GM13977 (cell line): ENCODE measurements at regions not wholly inside any gene's neighbourhood (a gene's known extent, or its start where the extent isn't known, plus 50 kb on each side); places are given as distances from the start of the nearest gene placed in this dataset.

ENCODE experiments used
- DNase-seq: peaks from one replicate; pipeline ENCODE4 v3.0.0; 2012; ENCODE audit warnings: low spot score
- CTCF ChIP-seq: IDR thresholded peaks from 2 replicates; pipeline ENCODE4 v1.5.1; 2012; ENCODE audit warnings: mild to moderate bottlenecking, control low read depth; ENCODE audit not compliant: insufficient read depth; ENCODE audit errors: extremely low read depth, missing control alignments
- in situ Hi-C: fragments of 300-500 bp; cut with MboI; formaldehyde crosslinking; loops from one replicate; pipeline ENCODE4 v1.12.0; 2022; ENCODE audit warnings: low sequenced_read_pairs, low pct_unique_long_range_greater_than_20kb, mixed read lengths, inconsistent platforms; ENCODE audit not compliant: unreplicated experiment

- in situ Hi-C loops = no loop called here
- no peak for TF ChIP-seq CTCF
- DNase-seq = no peak
These were observed 732.2 kb downstream of the HDGFL1 start for GRCh38 chr6:23301556-23301955.

- in situ Hi-C loops = no loop called here
- no peak for TF ChIP-seq CTCF
- no peak for DNase-seq
These were observed 733.1 kb downstream of the HDGFL1 start for GRCh38 chr6:23302514-23302913.

- TF ChIP-seq CTCF = no peak
- DNase-seq = no peak
- in situ Hi-C loops = no loop called here
These were observed 736.1 kb downstream of the HDGFL1 start for GRCh38 chr6:23305325-23305943.

GRCh38 chr6:23306251-23306950, 737.0 kb downstream of the HDGFL1 start:
- TF ChIP-seq CTCF = no peak
- in situ Hi-C loops = no loop called here
- DNase-seq = no peak

- TF ChIP-seq CTCF = no peak
- DNase-seq = no peak
- in situ Hi-C loops = no loop called here
These were observed 738.1 kb downstream of the HDGFL1 start for GRCh38 chr6:23307516-23307915.

GRCh38 chr6:23308166-23308565, 738.8 kb downstream of the HDGFL1 start:
- in situ Hi-C loops = no loop called here
- no peak for TF ChIP-seq CTCF
- DNase-seq = no peak
